ENCODE measurements at regions not wholly inside any gene's neighbourhood (a gene's known extent, or its start where the extent isn't known, plus 50 kb on each side); places are given as distances from the start of the nearest gene placed in this dataset.

DNA sequence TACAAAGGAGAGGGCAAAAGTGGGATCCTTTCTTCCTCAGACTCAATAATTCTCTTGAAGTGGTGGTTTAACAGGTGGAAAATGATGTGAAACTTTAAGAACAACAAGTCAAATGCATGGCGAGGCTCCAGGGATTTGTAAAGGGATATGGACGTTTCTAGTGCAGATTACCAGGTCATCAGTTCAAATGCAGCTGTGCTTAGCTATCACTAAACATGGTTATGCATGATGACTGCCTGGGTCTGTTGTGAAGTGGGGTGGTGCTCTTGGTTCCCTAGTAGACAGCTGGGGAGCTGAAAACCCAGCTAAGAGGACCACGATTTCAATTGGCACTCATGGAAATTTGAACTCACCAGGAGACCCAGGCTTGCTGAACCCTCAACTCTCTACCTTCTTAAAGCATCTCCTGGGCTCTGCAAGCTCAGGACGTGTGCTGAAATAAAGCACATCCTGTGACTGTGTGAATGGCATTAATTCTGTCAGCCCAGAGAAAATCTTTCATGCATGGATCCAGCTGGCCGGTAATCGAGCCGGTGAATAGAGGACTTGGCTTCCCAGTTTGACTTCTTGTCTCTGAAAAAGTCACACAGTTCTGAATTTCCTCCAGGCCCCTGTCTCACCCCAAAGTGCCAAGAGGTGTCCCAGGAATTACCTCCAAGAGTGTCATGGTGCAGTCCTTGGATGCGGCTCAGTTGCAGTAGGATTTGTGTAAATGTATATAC is 146.1 kb downstream of the MTX2 start:
- TF ChIP-seq, protein P1, sequence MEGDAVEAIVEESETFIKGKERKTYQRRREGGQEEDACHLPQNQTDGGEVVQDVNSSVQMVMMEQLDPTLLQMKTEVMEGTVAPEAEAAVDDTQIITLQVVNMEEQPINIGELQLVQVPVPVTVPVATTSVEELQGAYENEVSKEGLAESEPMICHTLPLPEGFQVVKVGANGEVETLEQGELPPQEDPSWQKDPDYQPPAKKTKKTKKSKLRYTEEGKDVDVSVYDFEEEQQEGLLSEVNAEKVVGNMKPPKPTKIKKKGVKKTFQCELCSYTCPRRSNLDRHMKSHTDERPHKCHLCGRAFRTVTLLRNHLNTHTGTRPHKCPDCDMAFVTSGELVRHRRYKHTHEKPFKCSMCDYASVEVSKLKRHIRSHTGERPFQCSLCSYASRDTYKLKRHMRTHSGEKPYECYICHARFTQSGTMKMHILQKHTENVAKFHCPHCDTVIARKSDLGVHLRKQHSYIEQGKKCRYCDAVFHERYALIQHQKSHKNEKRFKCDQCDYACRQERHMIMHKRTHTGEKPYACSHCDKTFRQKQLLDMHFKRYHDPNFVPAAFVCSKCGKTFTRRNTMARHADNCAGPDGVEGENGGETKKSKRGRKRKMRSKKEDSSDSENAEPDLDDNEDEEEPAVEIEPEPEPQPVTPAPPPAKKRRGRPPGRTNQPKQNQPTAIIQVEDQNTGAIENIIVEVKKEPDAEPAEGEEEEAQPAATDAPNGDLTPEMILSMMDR (IDR thresholded peaks at IDR 0.05): no peak
- no peak for TF ChIP-seq POLR2A (IDR thresholded peaks at IDR 0.05)

All from Peyer's patch (tissue), 4 donors.